NCI-H748 (cell line): ENCODE measurements at regions not wholly inside any gene's neighbourhood (a gene's known extent, or its start where the extent isn't known, plus 50 kb on each side); places are given as distances from the start of the nearest gene placed in this dataset.
A peak's percentile ranks its signal among the peaks of the same experiment; 100 is the strongest.
"Not testable (repeated sequence)": the region's sequence is repeated elsewhere in the genome, so short reads cannot be mapped to it uniquely, and the experiment has no call there.

Source experiments
- DNase-seq: peaks from one replicate; lab custom pipeline; 2025; ENCODE audit not compliant: unreplicated experiment; lab: John Stamatoyannopoulos, UW

- DNase-seq: no peak
Observed at GRCh38 chr5:166068547-166069335, 2222.7 kb upstream of the WWC1 start.

- DNase-seq: no peak
Observed at GRCh38 chr5:166073901-166074581, 2217.4 kb upstream of the WWC1 start.

GRCh38 chr5:166074582-166075481 lies 2216.6 kb upstream of the WWC1 start:
- DNase-seq: no peak

- DNase-seq: peak; percentile 16
Observed at GRCh38 chr5:166083183-166083959, 2208.1 kb upstream of the WWC1 start.

GRCh38 chr5:166086568-166086967 lies 2204.9 kb upstream of the WWC1 start:
- no peak for DNase-seq

GRCh38 chr5:166088389-166089039 lies 2202.9 kb upstream of the WWC1 start:
- DNase-seq: no peak

- no peak for DNase-seq
Observed at GRCh38 chr5:166091931-166092330, 2199.5 kb upstream of the WWC1 start.

- DNase-seq: no peak
Observed at GRCh38 chr5:166093312-166093711, 2198.1 kb upstream of the WWC1 start.

GRCh38 chr5:166102947-166103346 lies 2188.5 kb upstream of the WWC1 start:
- DNase-seq: no peak

GRCh38 chr5:166111021-166111420 lies 2180.4 kb upstream of the WWC1 start:
- no peak for DNase-seq

- peak; percentile 34 for DNase-seq
Observed at GRCh38 chr5:166117072-166118066, 2174.1 kb upstream of the WWC1 start.

- no peak for DNase-seq
Observed at GRCh38 chr5:166119506-166119905, 2171.9 kb upstream of the WWC1 start.

GRCh38 chr5:166123717-166124116 lies 2167.7 kb upstream of the WWC1 start:
- no peak for DNase-seq

- DNase-seq: no peak
Observed at GRCh38 chr5:166127766-166128570, 2163.5 kb upstream of the WWC1 start.

GRCh38 chr5:166145107-166145506 lies 2146.3 kb upstream of the WWC1 start:
- DNase-seq: not testable (repeated sequence)

- no peak for DNase-seq
Observed at GRCh38 chr5:166163996-166164610, 2127.3 kb upstream of the WWC1 start.

GRCh38 chr5:166165596-166165995 lies 2125.8 kb upstream of the WWC1 start:
- peak; percentile 84 for DNase-seq

GRCh38 chr5:166166071-166166470 lies 2125.4 kb upstream of the WWC1 start:
- peak; percentile 91 for DNase-seq
